BLaER1 treated with 17β-estradiol and CSF1 and Interleukin-3, amounts not matched to agents 10 nM and 100 nM (cell line): ENCODE measurements at regions not wholly inside any gene's neighbourhood (a gene's known extent, or its start where the extent isn't known, plus 50 kb on each side); places are given as distances from the start of the nearest gene placed in this dataset.

Source experiments
- H3K27ac ChIP-seq, 11 experiments: shearing (Covaris generic); formaldehyde crosslinking; 2 replicates each; pipeline ENCODE4 v1.8.1; 2022
- H3K27me3 ChIP-seq, 11 experiments: shearing (Covaris generic); formaldehyde crosslinking; 2 replicates each; pipeline ENCODE4 v1.8.1; 2022
- H3K36me3 ChIP-seq, 11 experiments: shearing (Covaris generic); formaldehyde crosslinking; 2 replicates each; pipeline ENCODE4 v1.8.1; 2022
- H3K4me1 ChIP-seq, 10 experiments: shearing (Covaris generic); formaldehyde crosslinking; 2 replicates each; pipeline ENCODE4 v1.8.1; 2022
- H3K4me2 ChIP-seq, 11 experiments: shearing (Covaris generic); formaldehyde crosslinking; 2 replicates each; pipeline ENCODE4 v1.8.1; 2022
- H3K4me3 ChIP-seq, 10 experiments: shearing (Covaris generic); formaldehyde crosslinking; 2 replicates each; pipeline ENCODE4 v1.8.1; 2022
- H3K9ac ChIP-seq, 11 experiments: shearing (Covaris generic); formaldehyde crosslinking; 2 replicates each; pipeline ENCODE4 v1.8.1; 2022
- H3K9me3 ChIP-seq, 11 experiments: shearing (Covaris generic); formaldehyde crosslinking; replicated peaks in 1 of 11; 2 replicates each; pipeline ENCODE4 v1.8.1; 2022
- H4K20me1 ChIP-seq, 11 experiments: shearing (Covaris generic); formaldehyde crosslinking; 2 replicates each; pipeline ENCODE4 v1.8.1; 2022
- Cebpa-rat ChIP-seq, 11 experiments: shearing (Covaris generic); IDR thresholded peaks; 2 replicates each; pipeline ENCODE4 v1.8.1; 2022

GRCh38 chr2:223511168-223511567 is 91.0 kb downstream of the SCG2 start:
- Histone ChIP-seq H4K20me1 (no peaks in the 10 kb centered on the region), H3K36me3 (no peaks in the 10 kb centered on the region), H3K9ac (no peak overlapping the region), H3K4me1 (peaks cover 0 to 10% (median 0%) of the 10 kb centered on the region in 10 experiments; a peak in 4 of 20 replicates), H3K4me2 (peak overlapping the region in 4 of 11 experiments; percentile 7 to 23 (median 18); a peak in 3 of 22 replicates), H3K27me3 (no peaks in the 10 kb centered on the region), H3K9me3 (peaks cover 0 to 11% (median 0%) of the 10 kb centered on the region in 11 experiments; a peak in 7 of 22 replicates), H3K27ac (no peak overlapping the region), H3K4me3 (no peak overlapping the region)
- no peak for TF ChIP-seq Cebpa-rat (IDR thresholded peaks at IDR 0.05)

GRCh38 chr2:223513771-223514455 is 88.2 kb downstream of the SCG2 start:
- Histone ChIP-seq H3K9me3 (peaks cover 0 to 8% (median 0%) of the 10 kb centered on the region in 11 experiments; a peak in 4 of 22 replicates), H3K4me2 (no peak overlapping the region), H3K27ac (no peak overlapping the region), H3K4me3 (no peak overlapping the region), H3K36me3 (no peaks in the 10 kb centered on the region), H3K9ac (no peak overlapping the region), H4K20me1 (no peaks in the 10 kb centered on the region), H3K4me1 (peaks cover 0 to 10% (median 0%) of the 10 kb centered on the region in 10 experiments; a peak in 4 of 20 replicates), H3K27me3 (no peaks in the 10 kb centered on the region)
- TF ChIP-seq Cebpa-rat (IDR thresholded peaks at IDR 0.05) = no peak

- Histone ChIP-seq H3K36me3 (no peaks in the 10 kb centered on the region), H3K27ac (no peak overlapping the region), H3K27me3 (no peaks in the 10 kb centered on the region), H3K4me1 (no peaks in the 10 kb centered on the region), H3K4me2 (no peak overlapping the region), H3K9me3 (peaks cover 0 to 11% (median 3%) of the 10 kb centered on the region in 11 experiments; a peak in 7 of 22 replicates), H4K20me1 (no peaks in the 10 kb centered on the region), H3K4me3 (no peak overlapping the region), H3K9ac (no peak overlapping the region)
- TF ChIP-seq Cebpa-rat (IDR thresholded peaks at IDR 0.05) = no peak
Measured at GRCh38 chr2:223519471-223519870, 82.7 kb downstream of the SCG2 start.

DNA sequence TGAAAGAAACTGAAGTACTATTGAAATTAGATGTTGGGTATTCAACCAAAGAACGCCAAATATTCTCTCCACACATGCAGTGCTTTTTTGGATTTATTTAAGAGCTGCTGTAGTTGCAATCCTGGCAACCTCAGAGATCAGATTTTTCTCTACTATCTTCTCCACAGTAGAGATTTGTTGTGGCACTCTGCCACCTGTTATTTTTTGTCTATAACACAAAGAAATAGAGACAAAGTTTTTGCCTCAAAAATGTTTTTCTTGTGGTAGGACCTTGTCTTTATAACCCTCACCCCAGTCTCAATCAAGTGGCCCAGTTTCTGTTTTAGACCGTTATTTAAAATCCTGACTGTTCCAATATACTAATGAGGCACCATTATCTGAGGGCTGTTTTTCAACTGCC is 79.4 kb downstream of the SCG2 start:
- Histone ChIP-seq H3K27ac (no peak overlapping the region), H3K27me3 (no peaks in the 10 kb centered on the region), H3K9ac (no peak overlapping the region), H3K36me3 (no peaks in the 10 kb centered on the region), H4K20me1 (no peaks in the 10 kb centered on the region), H3K4me1 (no peaks in the 10 kb centered on the region), H3K4me2 (no peak overlapping the region), H3K9me3 (peaks cover 0 to 6% (median 0%) of the 10 kb centered on the region in 11 experiments; a peak in 3 of 22 replicates), H3K4me3 (no peak overlapping the region)
- no peak for TF ChIP-seq Cebpa-rat (IDR thresholded peaks at IDR 0.05)

GRCh38 chr2:223523551-223524001 is 78.6 kb downstream of the SCG2 start:
- Histone ChIP-seq H3K9me3 (peaks cover 0 to 6% (median under 1%) of the 10 kb centered on the region in 11 experiments; a peak in 4 of 22 replicates), H4K20me1 (no peaks in the 10 kb centered on the region), H3K9ac (no peak overlapping the region), H3K27me3 (no peaks in the 10 kb centered on the region), H3K4me2 (no peak overlapping the region), H3K36me3 (no peaks in the 10 kb centered on the region), H3K4me3 (no peak overlapping the region), H3K4me1 (no peaks in the 10 kb centered on the region), H3K27ac (no peak overlapping the region)
- no peak for TF ChIP-seq Cebpa-rat (IDR thresholded peaks at IDR 0.05)

- H4K20me1 ChIP-seq = no peaks in the 10 kb centered on the region
- H3K36me3 ChIP-seq = no peaks in the 10 kb centered on the region
- peaks cover 0 to 8% (median 3%) of the 10 kb centered on the region in 11 experiments; a peak in 6 of 22 replicates for H3K9me3 ChIP-seq
- H3K9ac ChIP-seq = no peak overlapping the region
- no peak overlapping the region for H3K27ac ChIP-seq
- H3K4me1 ChIP-seq = no peaks in the 10 kb centered on the region
- no peaks in the 10 kb centered on the region for H3K27me3 ChIP-seq
- H3K4me3 ChIP-seq = no peak overlapping the region
- TF ChIP-seq Cebpa-rat (IDR thresholded peaks at IDR 0.05) = no peak
- no peak overlapping the region for H3K4me2 ChIP-seq
Measured at GRCh38 chr2:223524066-223524465, 78.1 kb downstream of the SCG2 start.

GRCh38 chr2:223526106-223526505 is 76.1 kb downstream of the SCG2 start:
- no peaks in the 10 kb centered on the region for H3K36me3 ChIP-seq
- no peak overlapping the region for H3K27ac ChIP-seq
- no peaks in the 10 kb centered on the region for H3K27me3 ChIP-seq
- H3K4me3 ChIP-seq = no peak overlapping the region
- no peak overlapping the region for H3K9ac ChIP-seq
- no peaks in the 10 kb centered on the region for H4K20me1 ChIP-seq
- H3K4me2 ChIP-seq = no peak overlapping the region
- no peak for TF ChIP-seq Cebpa-rat (IDR thresholded peaks at IDR 0.05)
- peaks cover 13 to 27% (median 18%) of the 10 kb centered on the region in 11 experiments for H3K9me3 ChIP-seq
- H3K4me1 ChIP-seq = no peaks in the 10 kb centered on the region

GRCh38 chr2:223528036-223528435 is 74.1 kb downstream of the SCG2 start:
- no peak for TF ChIP-seq Cebpa-rat (IDR thresholded peaks at IDR 0.05)

GRCh38 chr2:223529696-223530095 is 72.5 kb downstream of the SCG2 start:
- Histone ChIP-seq H3K4me3 (no peak overlapping the region; a peak in 1 of 20 replicates), H3K4me2 (no peak overlapping the region), H3K27me3 (no peaks in the 10 kb centered on the region), H3K27ac (no peak overlapping the region), H3K9ac (no peak overlapping the region), H3K36me3 (no peaks in the 10 kb centered on the region), H3K4me1 (no peaks in the 10 kb centered on the region), H4K20me1 (no peaks in the 10 kb centered on the region), H3K9me3 (peaks cover 16 to 30% (median 21%) of the 10 kb centered on the region in 11 experiments)
- TF ChIP-seq Cebpa-rat (IDR thresholded peaks at IDR 0.05) = no peak

More at GRCh38 chr2:223528036-223528435, 74.1 kb downstream of the SCG2 start:
- no peaks in the 10 kb centered on the region for H4K20me1 ChIP-seq
- no peak overlapping the region for H3K9ac ChIP-seq
- H3K9me3 ChIP-seq = peaks cover 16 to 30% (median 21%) of the 10 kb centered on the region in 11 experiments
- no peaks in the 10 kb centered on the region for H3K27me3 ChIP-seq
- H3K4me2 ChIP-seq = no peak overlapping the region
- H3K4me1 ChIP-seq = no peaks in the 10 kb centered on the region
- no peak overlapping the region for H3K27ac ChIP-seq
- no peaks in the 10 kb centered on the region for H3K36me3 ChIP-seq
- H3K4me3 ChIP-seq = no peak overlapping the region

DNA sequence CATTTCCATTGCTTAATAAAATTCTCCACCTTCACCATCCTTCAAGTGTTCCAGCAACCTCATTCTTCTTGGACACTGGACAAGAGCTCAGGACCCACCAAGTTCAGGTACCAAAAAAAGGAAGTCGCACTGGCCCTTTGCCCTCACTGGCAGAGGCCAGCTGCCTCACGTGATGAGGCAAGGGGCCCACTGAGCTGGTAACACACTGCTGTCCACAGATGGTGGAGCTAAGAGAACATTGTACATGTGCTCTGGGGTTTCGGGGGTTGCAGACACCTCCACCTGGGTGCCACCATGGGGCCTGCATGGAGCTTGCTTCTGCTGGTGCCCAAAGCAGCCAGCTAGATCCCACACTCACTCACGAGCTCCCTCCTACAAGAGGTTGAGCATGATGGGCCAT is 71.3 kb downstream of the SCG2 start:
- Histone ChIP-seq H3K4me3 (no peak overlapping the region), H3K4me1 (no peaks in the 10 kb centered on the region), H3K36me3 (no peaks in the 10 kb centered on the region), H3K9me3 (peaks cover 16 to 30% (median 21%) of the 10 kb centered on the region in 11 experiments), H3K4me2 (no peak overlapping the region), H4K20me1 (no peaks in the 10 kb centered on the region), H3K27ac (no peak overlapping the region), H3K27me3 (no peaks in the 10 kb centered on the region), H3K9ac (no peak overlapping the region)
- no peak for TF ChIP-seq Cebpa-rat (IDR thresholded peaks at IDR 0.05)
